ENCODE measurements at regions not wholly inside any gene's neighbourhood (a gene's known extent, or its start where the extent isn't known, plus 50 kb on each side); places are given as distances from the start of the nearest gene placed in this dataset.

GRCh38 chr1:81224222-81224621 is 576.5 kb upstream of the ADGRL2 start:
- POLR2A ChIA-PET, result no interaction called here
- DNase-seq (ENCODE audit: low spot score) (no peak), FAIRE-seq (no peak), ATAC-seq (no peak)
- Histone ChIP-seq H3K9ac (ENCODE audit: insufficient read depth, low read depth, low read length) (no peak overlapping the region), H3K9me3 (ENCODE audit: low read length) (peaks cover 43% of the 10 kb centered on the region), H2AFZ (ENCODE audit: low read length) (no peak overlapping the region), H3K4me2 (ENCODE audit: low read depth, low read length) (no peak overlapping the region), H4K20me1 (ENCODE audit: insufficient read depth, low read length) (no peaks in the 10 kb centered on the region), H3K4me3 (replicated peaks in 1 of 3; ENCODE audit: insufficient read depth in 1 of 3, low read depth in 2 of 3, low read length in 3 of 3) (no peak overlapping the region), H3K36me3 (replicated peaks in 1 of 2; ENCODE audit: control insufficient read depth in 1 of 2, insufficient read depth in 2 of 2, low read length in 2 of 2) (no peaks in the 10 kb centered on the region), H3K79me2 (ENCODE audit: insufficient read depth, low read length) (no peaks in the 10 kb centered on the region), H3K4me1 (ENCODE audit: insufficient read depth, low read length) (no peaks in the 10 kb centered on the region), H3K27ac (ENCODE audit: extremely low read length, insufficient read depth, low read length) (no peak overlapping the region), H3K27me3 (ENCODE audit: control insufficient read depth in 1 of 2, insufficient read depth in 2 of 2, low read length in 2 of 2) (no peaks in the 10 kb centered on the region)
- BruUV-seq (replicated peaks), result no TSS peak
- in situ Hi-C loops (cut with HindIII; ENCODE audit: extremely low pct_ligation_motif_present, low pct_unique_long_range_greater_than_20kb) (no loop called here), intact Hi-C loops (cut with micrococcal nuclease; ENCODE audit: unreplicated experiment) (no loop called here)
- CTCF ChIA-PET (ENCODE audit: low intra/inter-chr PET ratio, low total read pairs), result no interaction called here
- TF ChIP-seq NFATC3 (CRISPR knock-in tag; IDR thresholded peaks at IDR 0.05) (no peak), ZFP82 (CRISPR knock-in tag; IDR thresholded peaks at IDR 0.05; ENCODE audit: borderline replicate concordance) (no peak), KDM5A (IDR thresholded peaks at IDR 0.05; ENCODE audit: borderline replicate concordance, low read length) (no peak), MTA3 (CRISPR knock-in tag; IDR thresholded peaks at IDR 0.05) (no peak), ONECUT2 (CRISPR knock-in tag; IDR thresholded peaks at IDR 0.05) (no peak), ZNF10 (CRISPR knock-in tag; IDR thresholded peaks at IDR 0.05; ENCODE audit: borderline replicate concordance, low read depth) (no peak), BHLHE40 (IDR thresholded peaks at IDR 0.05; ENCODE audit: low read length) (no peak), ZSCAN9 (CRISPR knock-in tag; IDR thresholded peaks at IDR 0.05; ENCODE audit: borderline replicate concordance) (no peak), MED1 (CRISPR knock-in tag; IDR thresholded peaks at IDR 0.05) (no peak), ATF7-NPFF (CRISPR knock-in tag; IDR thresholded peaks at IDR 0.05; ENCODE audit: low read depth) (no peak), ZSCAN22 (CRISPR knock-in tag; IDR thresholded peaks at IDR 0.05) (no peak), ZNF546 (CRISPR knock-in tag; conservative IDR thresholded peaks at IDR 0.05) (no peak), ZNF256 (CRISPR knock-in tag; conservative IDR thresholded peaks at IDR 0.05) (no peak), SRF (IDR thresholded peaks at IDR 0.05; ENCODE audit: low read depth, low read length) (no peak), ARNT2 (CRISPR knock-in tag; IDR thresholded peaks at IDR 0.05; ENCODE audit: low read depth) (no peak), SNAPC2 (CRISPR knock-in tag; IDR thresholded peaks at IDR 0.05) (no peak), ZNF33A (CRISPR knock-in tag; IDR thresholded peaks at IDR 0.05; ENCODE audit: borderline replicate concordance) (no peak)
- TF ChIP-seq, protein P1, sequence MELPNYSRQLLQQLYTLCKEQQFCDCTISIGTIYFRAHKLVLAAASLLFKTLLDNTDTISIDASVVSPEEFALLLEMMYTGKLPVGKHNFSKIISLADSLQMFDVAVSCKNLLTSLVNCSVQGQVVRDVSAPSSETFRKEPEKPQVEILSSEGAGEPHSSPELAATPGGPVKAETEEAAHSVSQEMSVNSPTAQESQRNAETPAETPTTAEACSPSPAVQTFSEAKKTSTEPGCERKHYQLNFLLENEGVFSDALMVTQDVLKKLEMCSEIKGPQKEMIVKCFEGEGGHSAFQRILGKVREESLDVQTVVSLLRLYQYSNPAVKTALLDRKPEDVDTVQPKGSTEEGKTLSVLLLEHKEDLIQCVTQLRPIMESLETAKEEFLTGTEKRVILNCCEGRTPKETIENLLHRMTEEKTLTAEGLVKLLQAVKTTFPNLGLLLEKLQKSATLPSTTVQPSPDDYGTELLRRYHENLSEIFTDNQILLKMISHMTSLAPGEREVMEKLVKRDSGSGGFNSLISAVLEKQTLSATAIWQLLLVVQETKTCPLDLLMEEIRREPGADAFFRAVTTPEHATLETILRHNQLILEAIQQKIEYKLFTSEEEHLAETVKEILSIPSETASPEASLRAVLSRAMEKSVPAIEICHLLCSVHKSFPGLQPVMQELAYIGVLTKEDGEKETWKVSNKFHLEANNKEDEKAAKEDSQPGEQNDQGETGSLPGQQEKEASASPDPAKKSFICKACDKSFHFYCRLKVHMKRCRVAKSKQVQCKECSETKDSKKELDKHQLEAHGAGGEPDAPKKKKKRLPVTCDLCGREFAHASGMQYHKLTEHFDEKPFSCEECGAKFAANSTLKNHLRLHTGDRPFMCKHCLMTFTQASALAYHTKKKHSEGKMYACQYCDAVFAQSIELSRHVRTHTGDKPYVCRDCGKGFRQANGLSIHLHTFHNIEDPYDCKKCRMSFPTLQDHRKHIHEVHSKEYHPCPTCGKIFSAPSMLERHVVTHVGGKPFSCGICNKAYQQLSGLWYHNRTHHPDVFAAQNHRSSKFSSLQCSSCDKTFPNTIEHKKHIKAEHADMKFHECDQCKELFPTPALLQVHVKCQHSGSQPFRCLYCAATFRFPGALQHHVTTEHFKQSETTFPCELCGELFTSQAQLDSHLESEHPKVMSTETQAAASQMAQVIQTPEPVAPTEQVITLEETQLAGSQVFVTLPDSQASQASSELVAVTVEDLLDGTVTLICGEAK (IDR thresholded peaks at IDR 0.05), result no peak
- TF ChIP-seq, protein P1 (CRISPR knock-in tag; IDR thresholded peaks at IDR 0.05), result no peak

Data from HepG2 (cell line).